H1 (cell line): ENCODE measurements at regions not wholly inside any gene's neighbourhood (a gene's known extent, or its start where the extent isn't known, plus 50 kb on each side); places are given as distances from the start of the nearest gene placed in this dataset.

Source experiments
- CTCF ChIA-PET: fragments of 300-600 bp; sonication (Branson Sonifier 250); formaldehyde crosslinking; loops from one replicate; lab custom pipeline; 2021; ENCODE audit not compliant: partially characterized antibody; lab: Charles Lee
- POLR2A ChIA-PET: fragments of 300-600 bp; sonication (Branson Sonifier 250); formaldehyde crosslinking; loops from one replicate; lab custom pipeline; 2021; ENCODE audit warnings: inconsistent platforms; ENCODE audit not compliant: partially characterized antibody; lab: Charles Lee
- DNase-seq, 2 experiments: peaks; one replicate each; pipeline versions ENCODE4 v3.0.0 to v3.0.0-alpha.2; 2010 to 2022; ENCODE audit warnings: low spot score in 2 of 2, low read depth in 1 of 2, mixed read lengths in 1 of 2
- FAIRE-seq: peaks from 2 replicates; lab custom pipeline; 2011; peaks lifted over from hg19 to GRCh38; lab: Jason Lieb, UNC
- H2AFZ ChIP-seq: 2 replicates; pipeline ENCODE4 v1.8.1; 2012; ENCODE audit warnings: low read length, inconsistent platforms
- H2AK5ac ChIP-seq: 2 replicates; pipeline ENCODE4 v1.6.1; 2013; ENCODE audit warnings: low read depth, low read length
- H2BK120ac ChIP-seq: replicated peaks from 2 replicates; pipeline ENCODE3; 2013; ENCODE audit warnings: low read depth, low read length, inconsistent platforms
- H2BK12ac ChIP-seq: 2 replicates; pipeline ENCODE4 v1.6.1; 2013; ENCODE audit warnings: low read depth, low read length
- H2BK15ac ChIP-seq: 2 replicates; pipeline ENCODE4 v1.6.1; 2013; ENCODE audit warnings: low read length
- H2BK20ac ChIP-seq: 2 replicates; pipeline ENCODE4 v1.6.1; 2013; ENCODE audit warnings: low read length
- H2BK5ac ChIP-seq: 2 replicates; pipeline ENCODE4 v1.6.1; 2013; ENCODE audit warnings: low read depth, low read length
- H3K14ac ChIP-seq: 2 replicates; pipeline ENCODE4 v1.6.1; 2013; ENCODE audit warnings: inconsistent platforms; ENCODE audit not compliant: insufficient read length
- H3K18ac ChIP-seq: 2 replicates; pipeline ENCODE4 v1.6.1; 2013; ENCODE audit warnings: low read length; ENCODE audit errors: extremely low read depth
- H3K23ac ChIP-seq: 2 replicates; pipeline ENCODE4 v1.6.1; 2013; ENCODE audit warnings: inconsistent platforms; ENCODE audit not compliant: insufficient read length
- H3K23me2 ChIP-seq: 2 replicates; pipeline ENCODE4 v1.6.1; 2013; ENCODE audit warnings: low read depth, low read length
- H3K27ac ChIP-seq: 2 replicates; pipeline ENCODE4 v1.6.1; 2011; ENCODE audit warnings: low read depth, low read length, inconsistent platforms
- H3K27me3 ChIP-seq, 4 experiments: replicated peaks in 1 of 4; 1 replicate in 1 of 4; 2 replicates in 3 of 4; pipeline versions ENCODE4 v1.6.1 to v1.8.1; 2011 to 2013; ENCODE audit warnings: low read length in 3 of 4, mild to moderate bottlenecking in 3 of 4, inconsistent platforms in 2 of 4, mixed read lengths in 2 of 4, moderate library complexity in 1 of 4; ENCODE audit not compliant: control insufficient read depth in 3 of 4, insufficient read depth in 3 of 4; ENCODE audit errors: extremely low read depth in 1 of 4
- H3K36me3 ChIP-seq, 4 experiments: 2 replicates each; pipeline versions ENCODE4 v1.6.1 to v1.8.1; 2011 to 2013; ENCODE audit warnings: mild to moderate bottlenecking in 4 of 4, low read length in 3 of 4, moderate library complexity in 2 of 4, control low read depth in 1 of 4, inconsistent platforms in 1 of 4; ENCODE audit not compliant: insufficient read depth in 4 of 4, control insufficient read depth in 2 of 4
- H3K4ac ChIP-seq: replicated peaks from 2 replicates; pipeline ENCODE3; 2013; ENCODE audit warnings: low read length, low read depth, mixed read lengths, inconsistent platforms; ENCODE audit not compliant: insufficient read length
- H3K4me1 ChIP-seq, 4 experiments: replicated peaks in 1 of 4; 1 replicate in 1 of 4; 2 replicates in 3 of 4; pipeline versions ENCODE4 v1.6.1 to v1.8.1; 2011 to 2013; ENCODE audit warnings: low read length in 3 of 4, inconsistent platforms in 2 of 4, mixed read lengths in 1 of 4; ENCODE audit not compliant: insufficient read depth in 4 of 4, control insufficient read depth in 3 of 4
- H3K4me2 ChIP-seq, 2 experiments: 2 replicates each; pipeline versions ENCODE4 v1.6.1 to v1.8.1; 2011 to 2013; ENCODE audit warnings: low read depth in 2 of 2, low read length in 2 of 2, control low read depth in 1 of 2, inconsistent platforms in 1 of 2, mild to moderate bottlenecking in 1 of 2; ENCODE audit not compliant: insufficient read depth in 1 of 2
- H3K4me3 ChIP-seq, 4 experiments: fragments of 200-600, 300-600 bp in 1 of 4; sonication (generic), shearing (Covaris generic), sonication (Bioruptor Twin) in 1 of 4; 2 replicates each; pipeline versions ENCODE4 v1.5.1 to v1.8.1; 2011 to 2016; ENCODE audit warnings: low read length in 4 of 4, low read depth in 3 of 4, control low read depth in 2 of 4, inconsistent platforms in 2 of 4, mild to moderate bottlenecking in 2 of 4, mixed read lengths in 1 of 4, moderate library complexity in 1 of 4; ENCODE audit not compliant: insufficient read depth in 2 of 4; ENCODE audit errors: extremely low read depth in 1 of 4
- H3K56ac ChIP-seq: replicated peaks from 2 replicates; pipeline ENCODE3; 2013; ENCODE audit warnings: low read depth, mild to moderate bottlenecking, mixed read lengths, low read length, inconsistent platforms; ENCODE audit not compliant: insufficient read length
- H3K79me1 ChIP-seq: 2 replicates; pipeline ENCODE4 v1.6.1; 2013; ENCODE audit warnings: low read depth, low read length, control low read depth
- H3K79me2 ChIP-seq, 2 experiments: 2 replicates each; pipeline versions ENCODE4 v1.6.1 to v1.8.1; 2012 to 2013; ENCODE audit warnings: low read length in 2 of 2, mild to moderate bottlenecking in 2 of 2, inconsistent platforms in 1 of 2; ENCODE audit not compliant: insufficient read depth in 2 of 2, control insufficient read depth in 1 of 2
- H3K9ac ChIP-seq, 4 experiments: replicated peaks in 1 of 4; 1 replicate in 1 of 4; 2 replicates in 3 of 4; pipeline versions ENCODE4 v1.6.1 to v1.8.1; 2011 to 2013; ENCODE audit warnings: low read depth in 3 of 4, low read length in 3 of 4, control low read depth in 2 of 4, mild to moderate bottlenecking in 2 of 4, moderate library complexity in 2 of 4, inconsistent platforms in 1 of 4; ENCODE audit errors: extremely low read depth in 1 of 4
- H3K9me3 ChIP-seq, 2 experiments: 2 replicates each; pipeline versions ENCODE4 v1.6.1 to v1.8.1; 2012 to 2013; ENCODE audit warnings: mild to moderate bottlenecking in 2 of 2, moderate library complexity in 2 of 2, control low read depth in 1 of 2, inconsistent platforms in 1 of 2, low read depth in 1 of 2, low read length in 1 of 2, mixed read lengths in 1 of 2; ENCODE audit not compliant: insufficient read depth in 2 of 2
- H4K20me1 ChIP-seq, 2 experiments: replicated peaks in 1 of 2; 2 replicates each; pipeline versions ENCODE3 to v1.8.1; 2011 to 2013; ENCODE audit warnings: inconsistent platforms in 2 of 2, low read length in 2 of 2, mild to moderate bottlenecking in 1 of 2; ENCODE audit not compliant: insufficient read depth in 2 of 2, control insufficient read depth in 1 of 2
- H4K5ac ChIP-seq: 2 replicates; pipeline ENCODE4 v1.6.1; 2013; ENCODE audit warnings: low read length, low read depth, mixed read lengths, inconsistent platforms; ENCODE audit not compliant: insufficient read length
- H4K8ac ChIP-seq: 2 replicates; pipeline ENCODE4 v1.8.0; 2013; ENCODE audit warnings: mild to moderate bottlenecking, moderate library complexity, low read length, inconsistent platforms; ENCODE audit not compliant: insufficient read depth; ENCODE audit errors: extremely low read depth
- H4K91ac ChIP-seq: replicated peaks from 2 replicates; pipeline ENCODE3; 2013; ENCODE audit warnings: low read length, mixed read lengths, inconsistent platforms; ENCODE audit not compliant: insufficient read length
- EGR1 ChIP-seq: IDR thresholded peaks from 2 replicates; pipeline ENCODE4 v1.6.1; 2011; ENCODE audit warnings: low read depth, low read length, borderline replicate concordance
- SUZ12 ChIP-seq: fragments of 200-600 bp; sonication (generic); IDR thresholded peaks from 2 replicates; pipeline ENCODE4 v1.6.1; 2012; ENCODE audit warnings: mild to moderate bottlenecking, inconsistent platforms, low read length, moderate library complexity, mixed read lengths

GRCh38 chr1:233561708-233562426, 52.0 kb upstream of the KCNK1 start:
- Histone ChIP-seq H3K56ac (no peak overlapping the region), H2AK5ac (no peak overlapping the region), H3K4ac (no peak overlapping the region), H3K36me3 (no peaks in the 10 kb centered on the region), H2AFZ (no peak overlapping the region), H2BK5ac (no peak overlapping the region), H4K8ac (no peak overlapping the region), H3K23me2 (no peaks in the 10 kb centered on the region), H4K91ac (no peak overlapping the region), H3K9me3 (0 out of 4 replicates have a peak, but pooled peaks cover 0 to 2% of the 10 kb centered on the region in 2 experiments), H2BK20ac (no peak overlapping the region), H3K27me3 (no peaks in the 10 kb centered on the region), H2BK120ac (no peak overlapping the region), H2BK12ac (no peak overlapping the region), H3K79me2 (no peaks in the 10 kb centered on the region), H3K27ac (no peak overlapping the region), H3K23ac (no peak overlapping the region), H4K20me1 (no peaks in the 10 kb centered on the region), H3K9ac (no peak overlapping the region), H3K14ac (no peak overlapping the region), H3K79me1 (no peaks in the 10 kb centered on the region), H4K5ac (no peak overlapping the region), H3K4me1 (no peaks in the 10 kb centered on the region), H3K4me3 (no peak overlapping the region), H3K18ac (no peak overlapping the region), H2BK15ac (no peak overlapping the region), H3K4me2 (no peak overlapping the region)
- POLR2A ChIA-PET = no interaction called here
- no peak for DNase-seq
- CTCF ChIA-PET = interaction anchor here (0.7 kb wide), 1 partner anchor 58 kb away, joined by 3 read pairs; no protein-coding TSS in a partner anchor
- no peak for FAIRE-seq
- TF ChIP-seq SUZ12 (no peak), EGR1 (no peak)
